Astrocyte of the spinal cord (primary cell): ENCODE measurements at regions not wholly inside any gene's neighbourhood (a gene's known extent, or its start where the extent isn't known, plus 50 kb on each side); places are given as distances from the start of the nearest gene placed in this dataset.

Experiments
- DNase-seq: peaks from one replicate; pipeline ENCODE4 v3.0.0; 2011; ENCODE audit warnings: low read depth, low spot score
- H3K4me3 ChIP-seq: 2 replicates; pipeline ENCODE4 v1.5.1; 2011; ENCODE audit warnings: low read depth, mild to moderate bottlenecking, low read length, moderate library complexity
- in situ Hi-C: cut with HindIII; loops from 2 replicates; pipeline ENCODE4 v1.10.0; 2017; ENCODE audit warnings: low sequenced_read_pairs
- TF ChIP-seq, protein P1 (sequence below): IDR thresholded peaks from 2 replicates; pipeline ENCODE4 v1.5.1; 2012; ENCODE audit warnings: low read depth, mild to moderate bottlenecking, low read length, inconsistent platforms

DNA sequence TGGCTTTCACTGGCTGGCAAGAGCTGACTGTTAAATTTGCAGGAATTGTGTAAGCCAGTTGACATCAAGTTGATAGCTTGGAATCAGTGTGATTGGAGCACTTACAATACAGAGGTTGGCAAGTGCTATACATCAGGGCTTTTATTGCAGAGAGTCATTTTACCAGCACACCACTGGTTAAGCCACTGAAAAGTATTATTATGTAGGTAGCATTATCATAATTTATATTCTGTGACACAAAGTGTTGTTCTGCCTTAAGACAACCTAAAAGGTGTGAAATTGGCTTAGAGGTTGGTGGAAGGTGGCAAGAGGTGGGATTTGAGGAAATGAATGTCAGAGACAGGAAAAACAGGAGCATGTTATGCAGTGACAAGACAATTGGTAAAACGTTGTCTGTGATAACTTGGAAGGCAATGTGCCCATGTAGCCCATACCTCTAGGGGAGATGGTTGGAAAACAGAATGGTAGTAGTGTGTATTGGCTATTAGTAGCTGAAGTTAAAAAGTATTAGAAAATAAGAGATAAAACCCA is 172.9 kb upstream of the PRICKLE1 start:
- no peak overlapping the region for H3K4me3 ChIP-seq
- TF ChIP-seq, protein P1, sequence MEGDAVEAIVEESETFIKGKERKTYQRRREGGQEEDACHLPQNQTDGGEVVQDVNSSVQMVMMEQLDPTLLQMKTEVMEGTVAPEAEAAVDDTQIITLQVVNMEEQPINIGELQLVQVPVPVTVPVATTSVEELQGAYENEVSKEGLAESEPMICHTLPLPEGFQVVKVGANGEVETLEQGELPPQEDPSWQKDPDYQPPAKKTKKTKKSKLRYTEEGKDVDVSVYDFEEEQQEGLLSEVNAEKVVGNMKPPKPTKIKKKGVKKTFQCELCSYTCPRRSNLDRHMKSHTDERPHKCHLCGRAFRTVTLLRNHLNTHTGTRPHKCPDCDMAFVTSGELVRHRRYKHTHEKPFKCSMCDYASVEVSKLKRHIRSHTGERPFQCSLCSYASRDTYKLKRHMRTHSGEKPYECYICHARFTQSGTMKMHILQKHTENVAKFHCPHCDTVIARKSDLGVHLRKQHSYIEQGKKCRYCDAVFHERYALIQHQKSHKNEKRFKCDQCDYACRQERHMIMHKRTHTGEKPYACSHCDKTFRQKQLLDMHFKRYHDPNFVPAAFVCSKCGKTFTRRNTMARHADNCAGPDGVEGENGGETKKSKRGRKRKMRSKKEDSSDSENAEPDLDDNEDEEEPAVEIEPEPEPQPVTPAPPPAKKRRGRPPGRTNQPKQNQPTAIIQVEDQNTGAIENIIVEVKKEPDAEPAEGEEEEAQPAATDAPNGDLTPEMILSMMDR: no peak
- in situ Hi-C loops: no loop called here
- no peak for DNase-seq

GRCh38 chr12:42761601-42762350 is 172.2 kb upstream of the PRICKLE1 start:
- DNase-seq: no peak
- TF ChIP-seq, protein P1: no peak
- in situ Hi-C loops: no loop called here
- H3K4me3 ChIP-seq: no peak overlapping the region

GRCh38 chr12:42761086-42761485 is 171.5 kb upstream of the PRICKLE1 start:
- no peak overlapping the region for H3K4me3 ChIP-seq
- TF ChIP-seq, protein P1: no peak
- no peak for DNase-seq
- in situ Hi-C loops: no loop called here

- in situ Hi-C loops: no loop called here
Measured at GRCh38 chr12:42760550-42760949, 171.0 kb upstream of the PRICKLE1 start.

DNA sequence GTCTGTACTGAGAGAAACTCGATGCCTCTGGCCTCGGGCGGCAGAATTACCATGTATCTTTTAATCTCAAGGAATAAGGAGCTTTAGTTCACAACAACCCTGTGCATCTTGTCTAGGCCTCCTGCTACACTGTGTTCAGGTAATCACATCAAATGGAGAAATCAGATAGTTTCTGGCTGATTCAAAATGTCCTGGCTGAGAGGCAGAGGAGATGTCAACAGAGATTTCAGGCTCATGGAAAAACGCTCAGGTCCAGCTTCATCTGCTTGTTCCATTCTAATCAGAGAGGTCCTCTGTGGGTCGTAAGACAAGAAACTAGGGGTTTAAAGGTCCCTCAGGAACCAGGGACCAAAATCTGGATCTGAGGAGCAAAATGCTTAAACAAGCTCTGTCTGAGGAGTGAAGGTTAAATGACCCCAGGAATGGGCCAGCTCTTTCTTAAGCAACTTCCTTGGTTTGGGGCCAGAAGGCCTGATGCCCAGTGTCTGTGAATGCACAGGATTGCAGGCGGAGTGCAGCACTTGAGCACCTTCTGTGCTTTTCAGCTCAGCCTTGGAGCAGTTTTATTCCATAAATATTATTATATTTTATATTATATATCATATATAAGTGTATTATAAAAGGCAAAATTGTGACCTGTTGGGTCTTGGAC is 170.2 kb upstream of the PRICKLE1 start:
- TF ChIP-seq, protein P1: no peak
- peak; percentile 50 for DNase-seq
- in situ Hi-C loops: no loop called here
- H3K4me3 ChIP-seq: no peak overlapping the region

More at GRCh38 chr12:42760550-42760949, 171.0 kb upstream of the PRICKLE1 start:
- no peak for DNase-seq
- TF ChIP-seq, protein P1: no peak
- no peak overlapping the region for H3K4me3 ChIP-seq

DNA sequence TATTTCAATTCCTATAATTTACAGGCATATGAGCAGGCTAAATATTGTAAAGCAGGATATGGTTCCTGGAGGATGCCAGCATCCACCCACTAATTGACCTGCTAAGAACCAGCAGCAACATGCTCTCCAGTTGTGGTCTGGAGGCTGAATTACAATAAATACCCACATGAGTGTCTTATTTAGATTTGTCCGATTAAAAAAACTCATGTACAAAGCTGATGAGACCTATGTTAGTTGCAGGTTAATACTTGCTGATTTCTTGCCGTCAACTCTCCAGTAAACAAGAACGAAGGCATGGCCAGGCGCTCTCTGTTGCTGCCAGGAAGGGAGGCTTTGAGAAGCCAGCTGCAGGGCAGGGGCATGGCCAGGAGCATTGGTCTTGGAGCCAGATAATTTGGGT is 169.3 kb upstream of the PRICKLE1 start:
- in situ Hi-C loops: no loop called here
- H3K4me3 ChIP-seq: no peak overlapping the region

More for the DNA sequence above, 169.3 kb upstream of the PRICKLE1 start:
- TF ChIP-seq, protein P1: no peak
- DNase-seq: no peak
